GM12864 (cell line): ENCODE measurements at regions not wholly inside any gene's neighbourhood (a gene's known extent, or its start where the extent isn't known, plus 50 kb on each side); places are given as distances from the start of the nearest gene placed in this dataset.

Experiments
- DNase-seq: peaks from one replicate; pipeline ENCODE4 v3.0.0-alpha.2; 2011; ENCODE audit warnings: low read depth
- H3K4me3 ChIP-seq: 2 replicates; pipeline ENCODE4 v1.5.1; 2011; ENCODE audit warnings: mild to moderate bottlenecking, low read depth, low read length, control low read depth
- CTCF ChIP-seq: IDR thresholded peaks from 2 replicates; pipeline ENCODE4 v1.5.1; 2011; ENCODE audit warnings: low read depth, mild to moderate bottlenecking, moderate library complexity, low read length, control low read depth, inconsistent platforms; ENCODE audit errors: missing control alignments

GRCh38 chr14:98545181-98545580 lies 726.8 kb downstream of the BCL11B start:
- no peak overlapping the region for H3K4me3 ChIP-seq
- DNase-seq, result no peak
- no peak for TF ChIP-seq CTCF

- H3K4me3 ChIP-seq, result no peak overlapping the region
- no peak for TF ChIP-seq CTCF
- no peak for DNase-seq
These were observed 723.8 kb downstream of the BCL11B start for GRCh38 chr14:98548071-98548686.

GRCh38 chr14:98551028-98551427 lies 721.0 kb downstream of the BCL11B start:
- H3K4me3 ChIP-seq, result no peak overlapping the region
- TF ChIP-seq CTCF, result no peak

GRCh38 chr14:98555440-98555839 lies 716.6 kb downstream of the BCL11B start:
- H3K4me3 ChIP-seq, result no peak overlapping the region
- no peak for TF ChIP-seq CTCF
- DNase-seq, result no peak

More at GRCh38 chr14:98551028-98551427, 721.0 kb downstream of the BCL11B start:
- DNase-seq, result no peak

- no peak for DNase-seq
- TF ChIP-seq CTCF, result no peak
- no peak overlapping the region for H3K4me3 ChIP-seq
These were observed 708.0 kb downstream of the BCL11B start for GRCh38 chr14:98564006-98564405.

- TF ChIP-seq CTCF, result no peak
- no peak overlapping the region for H3K4me3 ChIP-seq
- no peak for DNase-seq
These were observed 707.5 kb downstream of the BCL11B start for GRCh38 chr14:98564541-98564940.

- no peak for DNase-seq
- no peak overlapping the region for H3K4me3 ChIP-seq
- no peak for TF ChIP-seq CTCF
These were observed 700.9 kb downstream of the BCL11B start for GRCh38 chr14:98571104-98571503.
